H1 (cell line): ENCODE measurements at regions not wholly inside any gene's neighbourhood (a gene's known extent, or its start where the extent isn't known, plus 50 kb on each side); places are given as distances from the start of the nearest gene placed in this dataset.

ENCODE experiments used
- SRF ChIP-seq: IDR thresholded peaks from 2 replicates; pipeline ENCODE4 v1.6.1; 2011; ENCODE audit warnings: mild to moderate bottlenecking, low read depth, low read length, moderate library complexity

DNA sequence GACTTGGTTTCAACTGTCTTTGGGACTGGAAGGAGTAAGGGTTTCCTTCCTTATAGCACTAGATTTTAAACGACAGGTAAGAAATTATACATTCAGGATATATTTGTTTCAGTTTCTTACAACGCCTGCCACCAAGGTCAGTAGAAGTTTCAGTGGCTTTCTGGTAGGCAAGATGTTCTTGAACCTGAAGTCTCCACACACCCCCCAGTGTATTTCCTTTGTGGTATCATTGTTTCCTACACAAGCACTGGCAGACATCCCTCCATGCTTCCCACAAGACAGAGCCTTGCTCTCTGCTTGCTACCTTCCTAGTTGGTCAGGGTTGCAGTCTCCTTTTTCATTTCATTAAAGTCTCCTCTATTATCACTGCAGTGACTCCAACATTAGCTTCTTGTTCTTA, 283.1 kb downstream of the FLRT2 start (continued):
- no peak for TF ChIP-seq SRF
